ENCODE measurements at regions not wholly inside any gene's neighbourhood (a gene's known extent, or its start where the extent isn't known, plus 50 kb on each side); places are given as distances from the start of the nearest gene placed in this dataset.

DNA sequence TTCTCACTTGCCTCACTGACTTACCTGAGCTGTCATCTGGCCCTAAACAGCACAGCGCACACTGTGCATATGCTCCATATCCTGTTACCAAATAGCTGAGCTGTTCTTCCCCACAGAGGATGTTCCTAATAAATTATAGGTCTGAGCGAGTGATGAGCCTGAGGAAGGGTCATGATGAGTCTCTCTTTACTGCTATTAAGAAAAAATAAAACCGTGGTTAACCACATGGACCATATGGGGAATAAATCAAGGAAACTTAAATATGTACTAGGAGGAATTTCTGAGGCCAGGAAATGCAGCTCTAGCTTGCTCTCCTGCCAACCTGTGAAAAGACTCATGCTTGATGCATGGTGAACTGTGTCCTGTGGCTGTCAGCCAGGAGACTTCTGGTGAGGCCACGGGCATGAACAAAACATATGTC lies 424.8 kb upstream of the DMAC1 start:
- H3K4me3 ChIP-seq = no peak overlapping the region
- H3K27ac ChIP-seq = no peak overlapping the region
- ATAC-seq (no peak), DNase-seq (no peak)
- no peaks in the 10 kb centered on the region for H3K36me3 ChIP-seq
- H3K27me3 ChIP-seq = no peaks in the 10 kb centered on the region
- intact Hi-C loops (cut with DNase I) = no loop called here
- H3K9me3 ChIP-seq = no peaks in the 10 kb centered on the region
- TF ChIP-seq, protein P1, sequence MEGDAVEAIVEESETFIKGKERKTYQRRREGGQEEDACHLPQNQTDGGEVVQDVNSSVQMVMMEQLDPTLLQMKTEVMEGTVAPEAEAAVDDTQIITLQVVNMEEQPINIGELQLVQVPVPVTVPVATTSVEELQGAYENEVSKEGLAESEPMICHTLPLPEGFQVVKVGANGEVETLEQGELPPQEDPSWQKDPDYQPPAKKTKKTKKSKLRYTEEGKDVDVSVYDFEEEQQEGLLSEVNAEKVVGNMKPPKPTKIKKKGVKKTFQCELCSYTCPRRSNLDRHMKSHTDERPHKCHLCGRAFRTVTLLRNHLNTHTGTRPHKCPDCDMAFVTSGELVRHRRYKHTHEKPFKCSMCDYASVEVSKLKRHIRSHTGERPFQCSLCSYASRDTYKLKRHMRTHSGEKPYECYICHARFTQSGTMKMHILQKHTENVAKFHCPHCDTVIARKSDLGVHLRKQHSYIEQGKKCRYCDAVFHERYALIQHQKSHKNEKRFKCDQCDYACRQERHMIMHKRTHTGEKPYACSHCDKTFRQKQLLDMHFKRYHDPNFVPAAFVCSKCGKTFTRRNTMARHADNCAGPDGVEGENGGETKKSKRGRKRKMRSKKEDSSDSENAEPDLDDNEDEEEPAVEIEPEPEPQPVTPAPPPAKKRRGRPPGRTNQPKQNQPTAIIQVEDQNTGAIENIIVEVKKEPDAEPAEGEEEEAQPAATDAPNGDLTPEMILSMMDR (IDR thresholded peaks at IDR 0.05) = no peak
- H3K4me1 ChIP-seq = no peaks in the 10 kb centered on the region

GRCh38 chr9:8223861-8224260 lies 424.3 kb upstream of the DMAC1 start:
- ATAC-seq = no peak
- no peaks in the 10 kb centered on the region for H3K9me3 ChIP-seq
- intact Hi-C loops (cut with DNase I) = no loop called here
- TF ChIP-seq, protein P1 (IDR thresholded peaks at IDR 0.05) = no peak
- H3K4me1 ChIP-seq = no peaks in the 10 kb centered on the region
- H3K36me3 ChIP-seq = no peaks in the 10 kb centered on the region
- DNase-seq = no peak
- no peak overlapping the region for H3K27ac ChIP-seq
- no peak overlapping the region for H3K4me3 ChIP-seq
- H3K27me3 ChIP-seq = no peaks in the 10 kb centered on the region

DNA sequence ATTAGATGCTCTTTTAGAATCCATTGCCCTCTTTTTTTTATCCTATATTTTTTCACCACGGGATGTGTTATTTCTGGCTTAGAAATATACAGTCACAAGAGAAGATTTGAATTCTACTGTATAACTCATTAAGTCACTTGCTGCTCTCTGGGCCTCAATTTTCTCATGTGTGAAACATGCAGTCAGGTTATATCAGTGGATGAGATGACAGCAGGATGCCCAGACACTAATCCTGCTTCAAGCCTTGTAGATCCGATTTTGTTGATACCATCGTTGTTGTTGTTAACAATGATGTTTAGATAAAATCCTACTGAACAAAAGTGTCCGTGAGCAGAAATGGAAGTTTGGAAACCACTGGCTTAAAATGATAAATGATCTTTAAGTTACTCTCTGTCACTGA lies 421.9 kb upstream of the DMAC1 start:
- Histone ChIP-seq H3K27me3 (no peaks in the 10 kb centered on the region), H3K36me3 (no peaks in the 10 kb centered on the region), H3K4me3 (no peak overlapping the region), H3K9me3 (no peaks in the 10 kb centered on the region), H3K27ac (no peak overlapping the region), H3K4me1 (no peaks in the 10 kb centered on the region)
- DNase-seq (no peak), ATAC-seq (no peak)
- intact Hi-C loops (cut with DNase I) = no loop called here
- TF ChIP-seq, protein P1 (IDR thresholded peaks at IDR 0.05) = no peak

DNA sequence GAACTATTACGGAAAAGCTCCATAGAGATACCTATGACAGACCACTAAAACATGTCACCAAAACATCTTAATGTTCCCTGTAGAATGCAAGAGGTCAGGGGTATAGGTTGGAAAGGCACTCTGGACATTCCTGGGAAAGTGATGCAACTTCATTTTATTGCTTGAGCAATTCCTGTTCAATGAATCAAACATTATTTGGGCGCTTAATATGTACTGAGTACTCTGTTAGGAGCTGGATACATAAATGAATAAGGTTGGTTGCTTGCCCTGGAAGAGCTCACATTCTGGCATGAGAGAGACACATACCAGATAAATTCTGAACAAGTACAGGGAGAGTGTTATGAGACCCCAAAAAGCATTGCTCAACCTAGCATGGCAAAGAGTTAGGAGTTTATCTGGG lies 408.9 kb upstream of the DMAC1 start:
- ATAC-seq = no peak
- Histone ChIP-seq H3K36me3 (no peaks in the 10 kb centered on the region), H3K4me1 (no peaks in the 10 kb centered on the region), H3K27ac (no peak overlapping the region), H3K9me3 (no peaks in the 10 kb centered on the region), H3K27me3 (no peaks in the 10 kb centered on the region), H3K4me3 (no peak overlapping the region)
- no peak for DNase-seq
- intact Hi-C loops (cut with DNase I) = no loop called here
- TF ChIP-seq, protein P1 (IDR thresholded peaks at IDR 0.05) = no peak

- Histone ChIP-seq H3K36me3 (no peaks in the 10 kb centered on the region), H3K4me1 (no peaks in the 10 kb centered on the region), H3K9me3 (no peaks in the 10 kb centered on the region), H3K27me3 (no peaks in the 10 kb centered on the region), H3K4me3 (no peak overlapping the region), H3K27ac (no peak overlapping the region)
- no peak for DNase-seq
- TF ChIP-seq, protein P1 (IDR thresholded peaks at IDR 0.05) = no peak
- ATAC-seq = no peak
- intact Hi-C loops (cut with DNase I) = no loop called here
Measured at GRCh38 chr9:8207596-8207995, 408.0 kb upstream of the DMAC1 start.

Data from left lung (tissue), 4 donors.